ENCODE measurements at regions not wholly inside any gene's neighbourhood (a gene's known extent, or its start where the extent isn't known, plus 50 kb on each side); places are given as distances from the start of the nearest gene placed in this dataset.

DNA sequence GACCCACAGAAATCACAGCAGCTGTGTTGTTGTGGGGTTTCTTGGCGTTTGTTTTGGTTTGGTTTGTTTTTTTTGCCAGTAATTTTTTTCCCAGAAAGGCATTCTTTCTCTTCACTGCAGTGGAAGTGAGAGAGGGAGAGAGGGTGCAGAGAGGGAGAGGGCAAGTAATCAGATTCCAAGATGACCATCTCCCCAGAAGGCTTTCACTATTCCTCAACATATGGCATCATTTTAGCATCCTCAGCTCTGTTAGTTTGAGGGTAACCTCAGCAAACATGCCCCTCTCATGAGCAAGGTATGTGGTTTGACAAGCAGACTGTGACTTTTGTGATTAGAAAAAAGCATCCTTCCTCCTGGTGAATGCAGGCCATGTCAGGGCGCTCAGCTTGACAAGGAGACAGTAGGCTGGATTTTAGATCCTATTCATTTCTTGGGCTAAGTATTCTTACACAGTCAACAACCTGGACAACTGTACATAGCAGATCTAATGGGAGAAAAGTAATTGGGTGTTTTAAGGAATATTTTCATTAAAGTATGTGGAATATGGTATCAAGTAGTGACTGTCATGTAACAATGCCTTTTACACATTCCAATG is 86.3 kb upstream of the PIK3CG start:
- TF ChIP-seq, protein P1, sequence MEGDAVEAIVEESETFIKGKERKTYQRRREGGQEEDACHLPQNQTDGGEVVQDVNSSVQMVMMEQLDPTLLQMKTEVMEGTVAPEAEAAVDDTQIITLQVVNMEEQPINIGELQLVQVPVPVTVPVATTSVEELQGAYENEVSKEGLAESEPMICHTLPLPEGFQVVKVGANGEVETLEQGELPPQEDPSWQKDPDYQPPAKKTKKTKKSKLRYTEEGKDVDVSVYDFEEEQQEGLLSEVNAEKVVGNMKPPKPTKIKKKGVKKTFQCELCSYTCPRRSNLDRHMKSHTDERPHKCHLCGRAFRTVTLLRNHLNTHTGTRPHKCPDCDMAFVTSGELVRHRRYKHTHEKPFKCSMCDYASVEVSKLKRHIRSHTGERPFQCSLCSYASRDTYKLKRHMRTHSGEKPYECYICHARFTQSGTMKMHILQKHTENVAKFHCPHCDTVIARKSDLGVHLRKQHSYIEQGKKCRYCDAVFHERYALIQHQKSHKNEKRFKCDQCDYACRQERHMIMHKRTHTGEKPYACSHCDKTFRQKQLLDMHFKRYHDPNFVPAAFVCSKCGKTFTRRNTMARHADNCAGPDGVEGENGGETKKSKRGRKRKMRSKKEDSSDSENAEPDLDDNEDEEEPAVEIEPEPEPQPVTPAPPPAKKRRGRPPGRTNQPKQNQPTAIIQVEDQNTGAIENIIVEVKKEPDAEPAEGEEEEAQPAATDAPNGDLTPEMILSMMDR (IDR thresholded peaks at IDR 0.05) = no peak
- TF ChIP-seq ZNF423 (CRISPR knock-in tag; IDR thresholded peaks at IDR 0.05) = no peak
- TF ChIP-seq, protein P2, sequence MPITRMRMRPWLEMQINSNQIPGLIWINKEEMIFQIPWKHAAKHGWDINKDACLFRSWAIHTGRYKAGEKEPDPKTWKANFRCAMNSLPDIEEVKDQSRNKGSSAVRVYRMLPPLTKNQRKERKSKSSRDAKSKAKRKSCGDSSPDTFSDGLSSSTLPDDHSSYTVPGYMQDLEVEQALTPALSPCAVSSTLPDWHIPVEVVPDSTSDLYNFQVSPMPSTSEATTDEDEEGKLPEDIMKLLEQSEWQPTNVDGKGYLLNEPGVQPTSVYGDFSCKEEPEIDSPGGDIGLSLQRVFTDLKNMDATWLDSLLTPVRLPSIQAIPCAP (CRISPR knock-in tag; IDR thresholded peaks at IDR 0.05) = no peak
- TF ChIP-seq, protein P3, sequence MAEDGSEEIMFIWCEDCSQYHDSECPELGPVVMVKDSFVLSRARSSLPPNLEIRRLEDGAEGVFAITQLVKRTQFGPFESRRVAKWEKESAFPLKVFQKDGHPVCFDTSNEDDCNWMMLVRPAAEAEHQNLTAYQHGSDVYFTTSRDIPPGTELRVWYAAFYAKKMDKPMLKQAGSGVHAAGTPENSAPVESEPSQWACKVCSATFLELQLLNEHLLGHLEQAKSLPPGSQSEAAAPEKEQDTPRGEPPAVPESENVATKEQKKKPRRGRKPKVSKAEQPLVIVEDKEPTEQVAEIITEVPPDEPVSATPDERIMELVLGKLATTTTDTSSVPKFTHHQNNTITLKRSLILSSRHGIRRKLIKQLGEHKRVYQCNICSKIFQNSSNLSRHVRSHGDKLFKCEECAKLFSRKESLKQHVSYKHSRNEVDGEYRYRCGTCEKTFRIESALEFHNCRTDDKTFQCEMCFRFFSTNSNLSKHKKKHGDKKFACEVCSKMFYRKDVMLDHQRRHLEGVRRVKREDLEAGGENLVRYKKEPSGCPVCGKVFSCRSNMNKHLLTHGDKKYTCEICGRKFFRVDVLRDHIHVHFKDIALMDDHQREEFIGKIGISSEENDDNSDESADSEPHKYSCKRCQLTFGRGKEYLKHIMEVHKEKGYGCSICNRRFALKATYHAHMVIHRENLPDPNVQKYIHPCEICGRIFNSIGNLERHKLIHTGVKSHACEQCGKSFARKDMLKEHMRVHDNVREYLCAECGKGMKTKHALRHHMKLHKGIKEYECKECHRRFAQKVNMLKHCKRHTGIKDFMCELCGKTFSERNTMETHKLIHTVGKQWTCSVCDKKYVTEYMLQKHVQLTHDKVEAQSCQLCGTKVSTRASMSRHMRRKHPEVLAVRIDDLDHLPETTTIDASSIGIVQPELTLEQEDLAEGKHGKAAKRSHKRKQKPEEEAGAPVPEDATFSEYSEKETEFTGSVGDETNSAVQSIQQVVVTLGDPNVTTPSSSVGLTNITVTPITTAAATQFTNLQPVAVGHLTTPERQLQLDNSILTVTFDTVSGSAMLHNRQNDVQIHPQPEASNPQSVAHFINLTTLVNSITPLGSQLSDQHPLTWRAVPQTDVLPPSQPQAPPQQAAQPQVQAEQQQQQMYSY (CRISPR knock-in tag; IDR thresholded peaks at IDR 0.05) = no peak
